ENCODE measurements at regions not wholly inside any gene's neighbourhood (a gene's known extent, or its start where the extent isn't known, plus 50 kb on each side); places are given as distances from the start of the nearest gene placed in this dataset.

DNA sequence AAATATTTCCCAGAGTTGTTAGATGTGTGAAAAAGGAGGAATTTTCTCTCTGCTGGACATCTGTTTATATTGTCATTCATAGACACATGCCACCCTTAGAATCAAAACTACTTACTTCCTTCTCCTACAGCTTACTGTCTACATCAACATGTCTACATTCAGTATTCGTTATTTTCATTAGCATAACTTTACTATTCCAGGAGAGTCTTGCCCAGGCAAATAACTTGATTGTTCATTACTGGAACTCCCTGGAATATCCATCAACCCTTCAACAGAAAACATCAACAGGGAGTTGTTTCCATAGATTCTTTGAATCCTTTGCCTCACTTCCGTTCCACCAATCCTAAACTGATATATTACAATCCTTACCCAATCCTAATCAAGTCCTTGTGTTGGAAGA lies 457.5 kb upstream of the ZNF608 start:
- DNase-seq (ENCODE audit: low read depth in 2 of 2), result no peak

DNA sequence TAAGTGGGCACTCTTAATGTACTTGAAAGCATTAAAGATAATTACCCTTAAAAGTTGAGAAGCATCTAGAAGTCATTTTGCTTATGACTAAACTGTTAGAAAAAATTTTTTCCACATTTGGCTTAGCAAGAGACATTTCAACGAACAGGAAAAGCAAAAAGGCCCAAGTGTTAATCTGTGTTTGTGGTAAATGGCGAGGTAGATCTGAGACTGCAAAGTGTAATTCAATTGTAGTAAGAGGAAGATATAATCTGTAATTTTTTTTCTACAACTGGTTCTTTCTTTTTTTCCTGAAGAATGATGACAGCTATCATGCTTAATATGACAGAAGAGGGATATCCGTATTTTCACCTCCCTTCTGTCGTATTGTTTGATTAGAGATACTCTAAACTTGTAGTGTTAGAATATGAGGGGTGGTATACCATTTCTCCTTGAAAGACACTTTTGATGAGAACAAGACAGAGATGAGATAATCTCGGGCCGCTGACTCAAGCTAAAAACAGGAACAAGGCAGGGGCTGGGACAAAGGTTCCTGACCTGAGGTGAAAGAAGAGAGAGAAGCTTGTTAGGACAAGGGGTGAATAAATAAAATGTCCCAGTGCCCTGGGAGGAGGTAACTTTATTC lies 459.3 kb upstream of the ZNF608 start:
- DNase-seq (ENCODE audit: low read depth in 2 of 2), result no peak

- DNase-seq (ENCODE audit: low read depth in 2 of 2), result no peak
Observed at GRCh38 chr5:125207856-125208255, 461.4 kb upstream of the ZNF608 start.

- no peak for DNase-seq (ENCODE audit: low read depth in 2 of 2)
Observed at GRCh38 chr5:125209650-125210049, 463.2 kb upstream of the ZNF608 start.

DNA sequence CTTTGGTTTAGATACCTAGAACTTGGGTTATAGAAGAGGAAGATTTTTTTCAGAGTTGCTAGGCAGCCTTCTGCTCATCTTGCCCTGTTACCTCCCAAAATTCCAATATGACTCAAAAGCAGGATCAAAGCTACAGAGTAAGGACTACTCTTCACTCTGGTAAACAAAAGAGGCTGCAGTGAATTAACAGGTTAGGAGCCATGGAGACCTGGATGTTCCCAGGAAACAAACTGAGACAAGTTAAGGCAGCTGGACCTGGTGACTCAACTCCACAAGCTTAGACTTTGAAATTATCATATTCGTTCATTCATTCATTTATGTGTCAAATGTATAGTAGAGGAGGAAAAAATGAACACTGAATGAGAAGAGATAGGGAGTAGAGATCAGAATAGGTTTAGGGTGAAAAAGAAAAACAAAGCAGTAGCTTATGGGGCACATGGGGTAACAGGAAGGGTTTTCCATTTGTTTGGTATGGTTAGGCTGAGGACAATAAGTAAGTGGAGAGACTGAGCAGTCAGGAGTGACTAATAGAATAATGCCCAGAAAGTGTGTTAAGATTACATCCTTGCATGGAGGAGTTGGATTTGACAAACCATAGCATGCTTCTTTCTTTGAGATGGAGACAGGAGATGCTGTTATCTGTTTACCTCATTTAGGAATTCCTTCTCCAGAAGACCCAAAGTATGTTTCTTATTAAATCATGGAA lies 464.0 kb upstream of the ZNF608 start:
- DNase-seq (ENCODE audit: low read depth in 2 of 2), result no peak

GRCh38 chr5:125214080-125214479 lies 467.6 kb upstream of the ZNF608 start:
- DNase-seq (ENCODE audit: low read depth in 2 of 2), result no peak

DNA sequence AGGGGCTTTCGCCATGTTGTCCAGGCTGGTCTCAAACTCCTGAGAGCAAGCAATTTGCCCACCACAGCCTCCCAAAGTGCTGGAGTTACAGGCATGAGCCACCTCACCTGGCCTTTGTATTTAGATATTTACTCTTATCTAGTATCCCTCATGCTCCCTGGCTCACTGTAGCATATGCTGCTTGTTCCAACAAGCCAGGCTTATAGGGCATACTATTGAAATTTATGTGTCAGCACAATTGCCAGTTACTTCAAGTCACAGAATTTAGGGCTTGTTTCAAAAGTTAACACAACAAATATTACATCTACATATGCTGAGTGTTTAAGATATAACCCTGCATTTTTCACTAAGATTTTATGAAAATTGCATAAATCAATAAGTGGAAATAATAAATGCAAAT lies 469.2 kb upstream of the ZNF608 start:
- DNase-seq (ENCODE audit: low read depth in 2 of 2), result no peak

- DNase-seq (ENCODE audit: low read depth in 2 of 2), result no peak
Observed at GRCh38 chr5:125219710-125220109, 473.3 kb upstream of the ZNF608 start.

DNA sequence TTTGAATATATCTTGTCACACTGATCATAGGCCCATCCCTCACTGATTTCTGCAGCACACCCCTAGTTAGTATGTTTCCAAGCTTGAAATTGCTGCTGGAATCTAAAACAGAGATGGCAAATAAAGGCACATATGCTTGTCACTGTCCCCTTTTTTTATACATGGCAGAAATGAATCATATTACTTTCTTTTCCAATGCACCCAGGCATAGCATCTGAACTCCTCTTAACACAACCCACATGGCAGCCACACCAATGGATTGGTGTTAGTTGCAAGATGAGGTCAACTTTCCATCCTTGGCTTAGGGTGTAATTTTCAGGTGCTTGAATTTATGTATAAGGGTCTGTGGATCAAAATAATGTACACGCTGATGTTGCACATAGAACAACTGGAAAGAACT lies 473.8 kb upstream of the ZNF608 start:
- no peak for DNase-seq (ENCODE audit: low read depth in 2 of 2)

- DNase-seq (ENCODE audit: low read depth in 2 of 2), result no peak
Observed at GRCh38 chr5:125222597-125223240, 476.3 kb upstream of the ZNF608 start.

DNA sequence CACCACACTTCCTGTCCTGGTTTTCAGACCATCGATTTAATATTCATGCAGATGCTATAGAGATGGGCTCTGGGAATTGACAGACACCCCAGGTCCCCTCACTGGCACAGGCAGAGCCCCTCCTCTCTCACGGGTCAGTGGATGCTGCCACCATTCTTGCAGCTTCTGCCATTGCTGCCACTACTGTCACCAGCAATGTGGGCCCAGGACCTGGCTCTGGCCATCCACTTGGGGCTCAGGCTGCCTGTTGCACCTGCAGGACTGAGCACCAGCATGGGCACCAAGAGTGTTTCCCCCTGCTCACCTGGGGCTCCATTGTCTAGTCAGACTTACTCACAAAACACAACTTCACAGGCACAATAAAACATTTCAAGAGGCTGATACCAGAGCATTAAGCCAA lies 479.0 kb upstream of the ZNF608 start:
- DNase-seq (ENCODE audit: low read depth in 2 of 2), result no peak

DNA sequence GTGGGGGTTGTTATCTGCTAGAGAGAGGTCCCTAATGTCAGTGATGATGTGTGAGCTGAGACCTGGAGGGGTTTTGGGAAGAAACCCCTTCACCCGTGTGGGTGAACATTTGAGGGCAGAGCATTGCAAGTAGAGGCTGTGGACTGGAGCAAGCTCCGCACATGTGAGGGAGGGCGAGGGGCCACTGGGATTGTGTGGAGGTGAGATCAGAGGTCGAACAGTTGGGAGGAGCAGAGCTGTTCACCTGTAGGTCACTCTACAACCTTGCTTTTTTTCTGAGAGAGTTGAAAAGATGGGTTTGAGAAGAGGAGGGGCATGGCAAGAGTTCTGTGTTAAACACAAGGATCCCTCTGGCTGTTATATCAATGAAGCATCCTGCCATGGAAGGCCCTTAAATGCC lies 480.4 kb upstream of the ZNF608 start:
- no peak for DNase-seq (ENCODE audit: low read depth in 2 of 2)

- no peak for DNase-seq (ENCODE audit: low read depth in 2 of 2)
Observed at GRCh38 chr5:125227333-125228095, 481.1 kb upstream of the ZNF608 start.

DNA sequence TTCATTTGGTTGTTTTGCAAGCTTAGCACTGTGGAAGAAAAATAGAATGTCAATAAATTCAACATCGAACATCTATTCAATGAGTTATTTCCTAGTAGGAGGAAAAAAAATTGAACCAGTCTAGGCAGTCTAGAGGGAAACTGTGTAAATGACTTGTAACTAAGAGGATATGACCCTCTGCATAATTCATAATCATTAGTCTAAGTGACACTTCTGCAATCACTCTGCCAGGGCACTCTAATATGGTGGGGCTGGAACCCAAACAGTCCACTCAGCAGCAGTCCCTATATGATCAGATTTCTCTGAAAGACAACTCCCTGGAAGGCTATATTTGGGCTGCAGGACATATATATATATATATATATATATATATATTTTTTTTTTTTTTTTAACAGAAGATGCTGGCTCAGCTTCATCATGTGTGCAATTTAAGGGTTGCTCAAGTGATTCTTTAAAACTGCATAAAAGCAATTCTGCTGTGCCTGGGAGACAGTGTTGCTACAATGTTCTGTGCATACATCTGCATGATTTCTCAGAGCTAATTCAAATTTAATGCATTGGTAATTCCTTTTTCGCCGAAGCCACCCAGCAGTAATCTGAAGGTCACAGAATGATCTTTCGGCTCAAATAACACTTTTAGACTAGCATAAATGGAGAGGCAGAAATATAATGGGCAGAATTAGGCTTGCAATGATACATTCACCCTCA lies 482.1 kb upstream of the ZNF608 start:
- DNase-seq (ENCODE audit: low read depth in 2 of 2), result no peak

DNA sequence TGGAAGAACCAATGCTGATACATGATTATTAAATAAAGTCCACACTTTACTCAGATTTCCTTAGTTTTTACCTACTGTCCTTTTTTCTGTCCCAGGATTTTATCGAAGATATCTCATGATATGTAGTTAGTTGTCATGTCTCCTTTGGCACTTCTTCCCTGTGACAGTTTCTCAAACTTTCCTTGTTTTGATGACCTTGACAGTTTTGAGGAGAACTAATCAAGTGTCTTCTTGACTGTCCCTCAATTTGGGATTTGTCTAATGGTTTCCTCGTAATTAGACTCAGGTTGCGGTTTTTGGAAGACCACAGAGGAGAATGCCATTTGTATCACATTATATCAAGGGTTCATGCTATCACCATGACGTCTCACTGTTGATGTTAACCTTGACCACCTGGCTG lies 483.1 kb upstream of the ZNF608 start:
- DNase-seq (ENCODE audit: low read depth in 2 of 2), result no peak

GRCh38 chr5:125232779-125233230 lies 486.4 kb upstream of the ZNF608 start:
- no peak for DNase-seq (ENCODE audit: low read depth in 2 of 2)

DNA sequence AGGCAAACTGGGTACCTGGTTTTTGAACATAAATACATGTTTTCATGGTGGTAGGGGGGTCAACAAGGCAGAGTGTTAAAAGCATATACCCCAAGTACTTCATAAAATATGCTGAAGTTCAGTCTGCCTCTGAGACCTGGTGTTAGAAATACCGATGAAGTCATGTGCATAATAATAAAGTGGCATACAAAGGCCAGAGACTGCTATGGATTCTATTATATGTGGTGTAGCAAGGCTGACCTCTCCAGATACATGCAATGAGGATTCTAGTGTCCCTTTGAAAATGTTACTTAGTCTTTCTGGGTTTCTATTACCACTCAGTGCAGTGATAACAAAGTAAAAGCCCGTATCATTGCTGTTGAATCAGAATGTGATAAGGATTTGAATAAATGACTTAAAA lies 487.5 kb upstream of the ZNF608 start:
- DNase-seq (ENCODE audit: low read depth in 2 of 2), result no peak

DNA sequence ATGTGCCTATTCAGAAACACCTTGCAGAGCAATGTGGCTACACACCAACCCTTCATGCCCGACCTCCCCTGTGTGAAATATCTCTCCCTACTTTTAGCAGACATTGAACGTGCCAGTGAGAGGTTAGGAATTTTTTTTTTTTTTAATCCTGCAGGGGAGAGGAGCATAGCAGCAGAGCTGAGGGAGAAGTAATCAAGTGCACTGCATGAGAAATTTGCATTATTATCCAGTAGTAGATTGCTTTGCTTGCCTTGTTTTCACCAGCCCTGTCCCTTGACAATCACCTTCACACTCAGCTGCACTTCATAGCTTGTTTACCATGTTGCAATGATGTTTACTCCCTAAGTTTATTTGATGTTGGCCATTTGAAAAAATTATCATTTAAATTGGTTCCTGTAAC lies 489.6 kb upstream of the ZNF608 start:
- no peak for DNase-seq (ENCODE audit: low read depth in 2 of 2)

DNA sequence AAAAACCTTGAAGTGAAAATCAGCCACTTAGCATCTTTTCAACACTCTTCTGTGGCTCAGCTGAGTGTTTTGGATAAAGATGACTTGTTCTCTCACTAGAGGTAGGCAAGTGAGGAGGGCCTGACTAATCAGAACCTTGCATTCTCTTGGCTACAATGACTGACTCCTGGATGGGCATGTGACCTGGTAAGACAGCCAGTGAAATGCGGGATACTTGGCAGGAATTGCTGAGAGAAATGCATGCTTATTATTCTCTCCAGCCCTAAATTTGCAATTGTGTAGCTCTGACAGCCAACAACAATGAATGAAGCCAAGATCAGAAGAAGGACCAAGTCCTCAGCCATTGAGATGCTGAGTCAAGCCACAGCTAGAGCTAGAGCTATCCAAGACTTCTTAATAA lies 490.5 kb upstream of the ZNF608 start:
- DNase-seq (ENCODE audit: low read depth in 2 of 2), result no peak

DNA sequence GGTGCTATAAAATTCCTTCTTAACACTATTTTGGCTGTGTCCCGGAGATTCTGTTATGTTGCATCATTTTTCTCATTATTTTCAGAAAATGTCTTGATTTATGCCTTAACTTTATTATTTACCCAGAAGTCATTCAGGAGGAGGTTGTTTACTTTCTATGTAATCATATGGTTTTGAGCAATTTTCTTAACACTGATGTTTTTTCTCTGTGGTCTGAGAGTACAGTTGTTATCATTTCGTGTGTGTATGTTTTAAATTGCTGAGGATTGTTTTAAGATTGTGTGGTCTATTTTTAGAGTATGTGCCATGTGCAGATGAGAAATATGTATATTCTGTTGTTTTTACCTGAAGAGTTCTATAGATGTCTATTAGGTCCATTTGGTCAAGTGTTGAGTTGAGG lies 498.1 kb upstream of the ZNF608 start:
- DNase-seq (ENCODE audit: low read depth in 2 of 2), result no peak

DNA sequence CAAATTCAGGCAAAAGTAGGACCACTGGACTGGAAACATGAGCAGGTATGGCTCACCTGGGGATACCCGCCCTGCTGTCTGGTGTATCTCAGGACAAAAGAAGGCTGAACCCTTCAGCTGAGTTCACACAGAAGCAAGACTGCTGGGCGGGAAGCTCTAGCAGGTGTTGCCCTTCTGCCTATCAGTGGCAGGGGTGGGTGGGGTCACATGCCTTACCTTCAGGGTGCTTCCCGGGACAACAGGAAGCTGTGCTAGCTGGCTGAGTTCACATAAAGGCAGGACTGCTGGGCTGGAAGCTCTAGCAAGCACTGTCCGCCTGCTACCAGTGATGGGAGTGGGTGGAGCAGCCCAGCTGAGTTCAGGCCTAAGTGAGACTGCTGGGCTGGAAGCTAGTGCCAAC lies 498.8 kb upstream of the ZNF608 start:
- DNase-seq (ENCODE audit: low read depth in 2 of 2), result no peak

- no peak for DNase-seq (ENCODE audit: low read depth in 2 of 2)
Observed at GRCh38 chr5:125249400-125249799, 503.0 kb upstream of the ZNF608 start.
